ENCODE measurements at regions not wholly inside any gene's neighbourhood (a gene's known extent, or its start where the extent isn't known, plus 50 kb on each side); places are given as distances from the start of the nearest gene placed in this dataset.

DNA sequence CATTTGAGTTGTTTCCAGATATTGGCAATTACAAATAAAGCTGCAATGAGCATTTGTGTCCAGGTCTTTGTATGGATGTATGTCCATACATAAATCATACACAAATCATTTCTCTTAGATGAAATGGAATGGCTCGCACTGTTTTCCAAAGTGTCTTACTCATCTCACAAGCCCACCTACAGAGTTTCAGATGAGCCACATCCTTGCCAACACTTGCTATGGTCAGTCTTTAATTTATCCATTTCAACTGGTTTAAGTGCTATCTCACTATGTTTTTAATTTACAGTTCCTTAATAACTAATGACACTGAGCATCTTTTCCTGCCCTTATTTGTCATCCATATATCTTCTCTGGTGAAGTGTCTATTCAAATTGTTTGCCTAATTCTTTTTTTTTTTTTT, 132.9 kb upstream of the DIO3 start:
- TF ChIP-seq, protein P1, sequence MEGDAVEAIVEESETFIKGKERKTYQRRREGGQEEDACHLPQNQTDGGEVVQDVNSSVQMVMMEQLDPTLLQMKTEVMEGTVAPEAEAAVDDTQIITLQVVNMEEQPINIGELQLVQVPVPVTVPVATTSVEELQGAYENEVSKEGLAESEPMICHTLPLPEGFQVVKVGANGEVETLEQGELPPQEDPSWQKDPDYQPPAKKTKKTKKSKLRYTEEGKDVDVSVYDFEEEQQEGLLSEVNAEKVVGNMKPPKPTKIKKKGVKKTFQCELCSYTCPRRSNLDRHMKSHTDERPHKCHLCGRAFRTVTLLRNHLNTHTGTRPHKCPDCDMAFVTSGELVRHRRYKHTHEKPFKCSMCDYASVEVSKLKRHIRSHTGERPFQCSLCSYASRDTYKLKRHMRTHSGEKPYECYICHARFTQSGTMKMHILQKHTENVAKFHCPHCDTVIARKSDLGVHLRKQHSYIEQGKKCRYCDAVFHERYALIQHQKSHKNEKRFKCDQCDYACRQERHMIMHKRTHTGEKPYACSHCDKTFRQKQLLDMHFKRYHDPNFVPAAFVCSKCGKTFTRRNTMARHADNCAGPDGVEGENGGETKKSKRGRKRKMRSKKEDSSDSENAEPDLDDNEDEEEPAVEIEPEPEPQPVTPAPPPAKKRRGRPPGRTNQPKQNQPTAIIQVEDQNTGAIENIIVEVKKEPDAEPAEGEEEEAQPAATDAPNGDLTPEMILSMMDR (IDR thresholded peaks at IDR 0.05; ENCODE audit: low read length) = no peak
- no peak for TF ChIP-seq EZH2 (optimal IDR thresholded peaks at IDR 0.05; ENCODE audit: low read depth, low read length)

All from MM.1S (cell line).